KMS-11 (cell line): ENCODE measurements at regions not wholly inside any gene's neighbourhood (a gene's known extent, or its start where the extent isn't known, plus 50 kb on each side); places are given as distances from the start of the nearest gene placed in this dataset.

Experiments used
- H2AFZ ChIP-seq: fragments of 200-600 bp; sonication (generic); 2 replicates; pipeline ENCODE4 v1.6.1; 2016; ENCODE audit warnings: antibody characterized with exemption, mixed run types, low read depth
- H3K27ac ChIP-seq: fragments of 200-600 bp; sonication (generic); 2 replicates; pipeline ENCODE4 v1.6.1; 2016; ENCODE audit warnings: mild to moderate bottlenecking, mixed run types
- H3K27me3 ChIP-seq: fragments of 200-600 bp; sonication (generic); 2 replicates; pipeline ENCODE4 v1.6.1; 2017; ENCODE audit warnings: mild to moderate bottlenecking, low read depth, mixed run types, moderate library complexity; ENCODE audit not compliant: insufficient read depth
- H3K36me3 ChIP-seq: fragments of 200-600 bp; sonication (generic); 2 replicates; pipeline ENCODE4 v1.6.1; 2017; ENCODE audit warnings: mild to moderate bottlenecking, mixed run types; ENCODE audit not compliant: insufficient read depth
- H3K4me1 ChIP-seq: fragments of 200-600 bp; sonication (generic); 2 replicates; pipeline ENCODE4 v1.6.1; 2016; ENCODE audit warnings: mild to moderate bottlenecking, low read depth, mixed run types; ENCODE audit not compliant: poor library complexity, severe bottlenecking
- H3K4me2 ChIP-seq: fragments of 200-600 bp; sonication (generic); 2 replicates; pipeline ENCODE4 v1.7.0; 2016; ENCODE audit warnings: mild to moderate bottlenecking, mixed run types
- H3K4me3 ChIP-seq: fragments of 200-600 bp; sonication (generic); IDR thresholded peaks from 2 replicates; pipeline ENCODE4 v1.6.1; 2017; ENCODE audit warnings: low read depth, low read length, mixed read lengths; ENCODE audit not compliant: insufficient read depth
- H3K79me2 ChIP-seq: fragments of 200-600 bp; sonication (generic); 2 replicates; pipeline ENCODE4 v1.6.1; 2016; ENCODE audit warnings: low read depth, mixed run types; ENCODE audit not compliant: insufficient read depth
- H3K9ac ChIP-seq: fragments of 200-600 bp; sonication (generic); 2 replicates; pipeline ENCODE4 v1.6.1; 2016; ENCODE audit warnings: mild to moderate bottlenecking, mixed run types
- H4K20me1 ChIP-seq: fragments of 200-600 bp; sonication (generic); 2 replicates; pipeline ENCODE4 v1.6.1; 2016; ENCODE audit warnings: mild to moderate bottlenecking, mixed run types; ENCODE audit not compliant: insufficient read depth
- TF ChIP-seq, protein P1 (sequence below): fragments of 200-600 bp; sonication (generic); conservative IDR thresholded peaks from 2 replicates; pipeline ENCODE4 v1.6.1; 2017; ENCODE audit warnings: low read depth, mild to moderate bottlenecking, antibody characterized with exemption, low read length, moderate library complexity, mixed read lengths

DNA sequence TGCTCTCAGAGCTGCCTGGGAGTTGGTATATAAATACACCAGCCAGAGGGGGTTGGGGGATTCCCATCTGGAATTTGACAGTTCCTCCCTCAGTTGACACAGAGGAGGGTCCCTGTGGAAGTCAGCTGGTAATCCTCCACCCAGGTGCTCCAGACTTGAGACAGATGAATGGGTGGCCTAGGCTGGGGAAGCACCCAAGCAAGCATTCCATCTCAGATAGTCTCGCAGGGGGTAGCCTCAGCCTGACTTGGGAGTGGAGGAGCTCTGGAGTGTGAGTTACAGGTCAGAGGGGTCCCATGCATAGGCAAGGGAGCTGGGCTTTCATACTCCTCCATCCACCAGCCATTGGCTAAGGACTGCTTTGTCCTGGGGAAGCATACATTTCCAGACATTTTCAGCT, 229.3 kb upstream of the BCOR start:
- no peak overlapping the region for H3K4me2 ChIP-seq
- TF ChIP-seq, protein P1, sequence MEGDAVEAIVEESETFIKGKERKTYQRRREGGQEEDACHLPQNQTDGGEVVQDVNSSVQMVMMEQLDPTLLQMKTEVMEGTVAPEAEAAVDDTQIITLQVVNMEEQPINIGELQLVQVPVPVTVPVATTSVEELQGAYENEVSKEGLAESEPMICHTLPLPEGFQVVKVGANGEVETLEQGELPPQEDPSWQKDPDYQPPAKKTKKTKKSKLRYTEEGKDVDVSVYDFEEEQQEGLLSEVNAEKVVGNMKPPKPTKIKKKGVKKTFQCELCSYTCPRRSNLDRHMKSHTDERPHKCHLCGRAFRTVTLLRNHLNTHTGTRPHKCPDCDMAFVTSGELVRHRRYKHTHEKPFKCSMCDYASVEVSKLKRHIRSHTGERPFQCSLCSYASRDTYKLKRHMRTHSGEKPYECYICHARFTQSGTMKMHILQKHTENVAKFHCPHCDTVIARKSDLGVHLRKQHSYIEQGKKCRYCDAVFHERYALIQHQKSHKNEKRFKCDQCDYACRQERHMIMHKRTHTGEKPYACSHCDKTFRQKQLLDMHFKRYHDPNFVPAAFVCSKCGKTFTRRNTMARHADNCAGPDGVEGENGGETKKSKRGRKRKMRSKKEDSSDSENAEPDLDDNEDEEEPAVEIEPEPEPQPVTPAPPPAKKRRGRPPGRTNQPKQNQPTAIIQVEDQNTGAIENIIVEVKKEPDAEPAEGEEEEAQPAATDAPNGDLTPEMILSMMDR: no peak

DNA sequence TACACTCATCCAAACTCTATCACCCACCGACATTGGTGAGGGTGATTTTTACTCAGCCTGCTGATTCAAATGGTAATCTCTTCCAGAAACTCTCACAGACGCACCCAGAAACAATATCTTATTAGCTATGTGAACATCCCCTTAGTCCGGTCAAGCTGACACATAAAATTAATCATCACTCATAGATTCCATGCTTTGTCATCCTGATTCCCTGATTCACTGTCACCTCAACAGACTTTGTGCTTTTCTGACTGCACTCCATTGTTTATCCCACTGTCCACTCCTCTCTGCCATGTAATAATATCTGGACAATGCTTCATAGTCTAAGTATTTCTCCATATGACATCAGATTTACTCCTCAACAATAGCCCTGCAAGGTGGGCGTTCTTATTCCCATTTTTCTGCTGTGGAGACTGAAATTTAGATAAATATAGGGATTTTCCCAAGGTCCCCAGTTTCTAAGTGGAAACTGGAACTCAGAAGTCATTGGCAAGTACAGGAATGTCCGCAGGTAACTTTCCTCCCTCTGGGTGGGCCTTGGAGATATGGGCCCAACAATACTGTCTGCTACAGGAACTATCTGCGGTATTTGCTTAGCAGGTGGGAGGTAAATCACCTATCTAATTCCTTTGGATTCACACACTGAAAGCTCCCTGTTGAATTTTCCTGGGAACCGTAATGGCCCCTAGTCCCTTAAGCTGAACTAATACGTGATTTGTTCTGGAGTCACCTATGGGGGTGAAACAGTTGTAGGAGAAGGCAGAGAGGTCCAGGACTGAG, 228.6 kb upstream of the BCOR start:
- Histone ChIP-seq H3K79me2 (no peaks in the 10 kb centered on the region), H3K4me2 (no peak overlapping the region), H3K9ac (no peak overlapping the region), H4K20me1 (no peaks in the 10 kb centered on the region), H3K36me3 (no peaks in the 10 kb centered on the region), H2AFZ (no peak overlapping the region), H3K4me1 (no peaks in the 10 kb centered on the region), H3K27ac (no peak overlapping the region), H3K4me3 (no peak overlapping the region), H3K27me3 (no peaks in the 10 kb centered on the region)
- TF ChIP-seq, protein P1: no peak

More for the DNA sequence above, 229.3 kb upstream of the BCOR start:
- H4K20me1 ChIP-seq: no peaks in the 10 kb centered on the region
- no peak overlapping the region for H2AFZ ChIP-seq
- H3K4me1 ChIP-seq: no peaks in the 10 kb centered on the region
- no peaks in the 10 kb centered on the region for H3K79me2 ChIP-seq
- no peaks in the 10 kb centered on the region for H3K27me3 ChIP-seq
- no peak overlapping the region for H3K4me3 ChIP-seq
- no peak overlapping the region for H3K27ac ChIP-seq
- H3K36me3 ChIP-seq: no peaks in the 10 kb centered on the region
- H3K9ac ChIP-seq: no peak overlapping the region

DNA sequence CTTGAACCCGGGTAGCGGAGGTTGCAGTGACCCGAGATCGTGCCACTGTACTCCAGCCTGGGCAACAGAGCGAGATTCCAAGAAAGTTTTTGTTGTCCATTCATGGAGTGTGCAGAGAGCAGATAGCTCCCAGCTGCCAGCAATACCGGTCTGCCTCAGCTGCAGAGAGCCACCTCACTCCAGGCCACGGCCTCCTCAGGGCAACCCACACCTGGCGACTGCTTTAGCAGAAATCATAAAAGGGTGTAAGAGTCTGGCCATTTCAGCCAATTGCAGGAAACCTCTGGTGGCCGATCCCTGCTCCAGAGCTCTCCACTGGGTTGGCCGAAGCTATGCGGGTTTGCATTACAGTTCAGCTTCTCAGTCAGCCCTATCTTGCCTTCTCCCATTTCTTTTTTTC, 227.4 kb upstream of the BCOR start:
- H3K27ac ChIP-seq: no peak overlapping the region
- no peak overlapping the region for H2AFZ ChIP-seq
- no peaks in the 10 kb centered on the region for H3K36me3 ChIP-seq
- TF ChIP-seq, protein P1: no peak
- H3K9ac ChIP-seq: no peak overlapping the region
- H4K20me1 ChIP-seq: no peaks in the 10 kb centered on the region
- no peaks in the 10 kb centered on the region for H3K27me3 ChIP-seq
- no peak overlapping the region for H3K4me2 ChIP-seq
- H3K4me1 ChIP-seq: peaks cover 9% of the 10 kb centered on the region
- no peaks in the 10 kb centered on the region for H3K79me2 ChIP-seq
- H3K4me3 ChIP-seq: no peak overlapping the region

DNA sequence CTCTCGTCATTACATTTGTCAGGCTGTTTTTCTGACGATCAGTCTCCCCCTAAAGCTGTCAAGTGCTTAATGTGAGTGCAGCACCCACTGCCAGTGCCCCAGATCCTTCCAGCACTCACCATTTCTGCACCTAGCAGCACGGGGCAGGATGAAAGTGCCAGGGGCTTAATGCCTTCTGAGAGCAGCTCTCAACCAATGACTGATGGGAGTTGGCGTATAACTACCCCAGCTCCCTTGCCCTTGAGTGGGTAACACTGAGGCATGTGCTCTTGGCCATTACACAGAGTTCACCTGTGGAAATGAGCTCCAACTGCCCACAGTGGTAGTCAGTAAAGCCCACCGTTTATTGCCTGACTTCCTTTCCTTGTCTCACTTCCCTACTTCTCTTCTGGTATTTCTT, 226.2 kb upstream of the BCOR start:
- H3K4me3 ChIP-seq: no peak overlapping the region
- H3K9ac ChIP-seq: no peak overlapping the region
- H2AFZ ChIP-seq: no peak overlapping the region
- no peak overlapping the region for H3K27ac ChIP-seq
- peaks cover 9% of the 10 kb centered on the region for H3K4me1 ChIP-seq
- no peaks in the 10 kb centered on the region for H4K20me1 ChIP-seq
- H3K79me2 ChIP-seq: no peaks in the 10 kb centered on the region
- TF ChIP-seq, protein P1: no peak
- H3K36me3 ChIP-seq: no peaks in the 10 kb centered on the region
- no peak overlapping the region for H3K4me2 ChIP-seq
- no peaks in the 10 kb centered on the region for H3K27me3 ChIP-seq
